Thyroid gland (tissue), 4 donors: ENCODE measurements at regions not wholly inside any gene's neighbourhood (a gene's known extent, or its start where the extent isn't known, plus 50 kb on each side); places are given as distances from the start of the nearest gene placed in this dataset.
A peak's percentile ranks its signal among the peaks of the same experiment; 100 is the strongest.

ENCODE experiments used
- DNase-seq, 2 donors: peaks; one replicate each; pipeline ENCODE4 v3.0.0-alpha.2; 2019
- H3K27ac ChIP-seq, 3 donors: fragments of 200-600 bp; sonication (generic); 1 replicate in 2 of 3; 2 replicates in 1 of 3; pipeline ENCODE4 v1.5.1; 2016 to 2019; ENCODE audit warnings: mild to moderate bottlenecking in 1 of 3, moderate library complexity in 1 of 3
- H3K27me3 ChIP-seq: fragments of 200-600 bp; sonication (generic); one replicate; pipeline ENCODE4 v1.5.1; 2019
- H3K36me3 ChIP-seq, 2 donors: fragments of 200-600 bp; sonication (generic); one replicate each; pipeline ENCODE4 v1.5.1; 2016 to 2019
- H3K4me1 ChIP-seq, 2 donors: fragments of 200-600 bp; sonication (generic); one replicate each; pipeline ENCODE4 v1.5.1; 2017 to 2019
- H3K4me3 ChIP-seq, 3 donors: fragments of 200-600 bp; sonication (generic); replicated peaks in 1 of 3; 1 replicate in 2 of 3; 2 replicates in 1 of 3; pipeline ENCODE4 v1.5.1; 2016; ENCODE audit warnings: mild to moderate bottlenecking in 1 of 3
- H3K9me3 ChIP-seq: fragments of 200-600 bp; sonication (generic); one replicate; pipeline ENCODE4 v1.5.1; 2017
- CTCF ChIP-seq, 6 experiments: fragments of 200-600 bp in 3 of 6; fragments of 450-650 bp in 3 of 6; sonication (generic) in 3 of 6; IDR thresholded peaks; one replicate each; pipeline ENCODE4 v1.5.1; 2016 to 2019; ENCODE audit warnings: antibody characterized with exemption in 6 of 6, mild to moderate bottlenecking in 2 of 6, inconsistent platforms in 1 of 6, moderate library complexity in 1 of 6
- POLR2A ChIP-seq, 2 donors: fragments of 450-650 bp; IDR thresholded peaks; one replicate each; pipeline ENCODE4 v1.6.1; 2017; ENCODE audit warnings: antibody characterized with exemption in 2 of 2, mild to moderate bottlenecking in 2 of 2, moderate library complexity in 1 of 2
- WGBS, 2 donors: methylation state at CpG; one replicate each; pipeline ENCODE4 v1.1.5; 2017; 5-methylcytosine and 5-hydroxymethylcytosine counted together
- intact Hi-C: fragments of 100-400 bp; cut with DNase I; formaldehyde crosslinking; loops from one replicate; pipeline ENCODE4 v1.15.1; 2023

- TF ChIP-seq POLR2A (IDR thresholded peaks at IDR 0.05), result no peak
- no peak for TF ChIP-seq CTCF (IDR thresholded peaks at IDR 0.05)
- WGBS, 2 donors, result 77 to 85% methylated on average over 1 of the region's 1 CpG
- no peaks in the 10 kb centered on the region for H3K36me3 ChIP-seq
- no peak overlapping the region for H3K27ac ChIP-seq
- no peak for DNase-seq
- H3K4me3 ChIP-seq, result no peak overlapping the region
- H3K27me3 ChIP-seq, result no peaks in the 10 kb centered on the region
- intact Hi-C loops, result no loop called here
- peaks cover 0 to 6% of the 10 kb centered on the region in 2 donors for H3K4me1 ChIP-seq
- no peaks in the 10 kb centered on the region for H3K9me3 ChIP-seq
These were observed 203.7 kb downstream of the HERPUD2 start for GRCh38 chr7:35491233-35491632.

- TF ChIP-seq CTCF (IDR thresholded peaks at IDR 0.05) (no peak), POLR2A (IDR thresholded peaks at IDR 0.05) (no peak)
These were observed 207.1 kb downstream of the HERPUD2 start for GRCh38 chr7:35487841-35488240.

GRCh38 chr7:35487402-35487801, 207.5 kb downstream of the HERPUD2 start:
- intact Hi-C loops, result no loop called here
- Histone ChIP-seq H3K27ac (no peak overlapping the region), H3K27me3 (no peaks in the 10 kb centered on the region), H3K4me1 (peaks cover 0 to 6% of the 10 kb centered on the region in 2 donors), H3K36me3 (no peaks in the 10 kb centered on the region), H3K4me3 (no peak overlapping the region), H3K9me3 (no peaks in the 10 kb centered on the region)
- 26 to 52% methylated on average over 5 to 6 of the region's 6 CpGs for WGBS, 2 donors
- TF ChIP-seq CTCF (IDR thresholded peaks at IDR 0.05), result no peak
- no peak for TF ChIP-seq POLR2A (IDR thresholded peaks at IDR 0.05)
- DNase-seq, result peak; percentile 35 to 39

More at GRCh38 chr7:35487841-35488240, 207.1 kb downstream of the HERPUD2 start:
- intact Hi-C loops, result no loop called here
- WGBS, 2 donors, result 73 to 85% methylated on average over 2 of the region's 2 CpGs
- H3K4me1 ChIP-seq, result peaks cover 0 to 6% of the 10 kb centered on the region in 2 donors
- no peak overlapping the region for H3K27ac ChIP-seq
- H3K27me3 ChIP-seq, result no peaks in the 10 kb centered on the region
- no peak overlapping the region for H3K4me3 ChIP-seq
- H3K36me3 ChIP-seq, result no peaks in the 10 kb centered on the region
- no peaks in the 10 kb centered on the region for H3K9me3 ChIP-seq
- DNase-seq, result no peak

- TF ChIP-seq CTCF (IDR thresholded peaks at IDR 0.05), result no peak
- no peak for TF ChIP-seq POLR2A (IDR thresholded peaks at IDR 0.05)
- WGBS, 2 donors, result 63 to 66% methylated on average over 6 of the region's 6 CpGs
- DNase-seq, result no peak
- H3K27ac ChIP-seq, result no peak overlapping the region
- H3K4me1 ChIP-seq, result peaks cover 0 to 6% of the 10 kb centered on the region in 2 donors
- H3K36me3 ChIP-seq, result no peaks in the 10 kb centered on the region
- no peaks in the 10 kb centered on the region for H3K9me3 ChIP-seq
- intact Hi-C loops, result no loop called here
- no peaks in the 10 kb centered on the region for H3K27me3 ChIP-seq
- H3K4me3 ChIP-seq, result no peak overlapping the region
These were observed 209.5 kb downstream of the HERPUD2 start for GRCh38 chr7:35485436-35485835.

- no peak overlapping the region for H3K4me3 ChIP-seq
- no peaks in the 10 kb centered on the region for H3K27me3 ChIP-seq
- H3K27ac ChIP-seq, result no peak overlapping the region
- 95% methylated on average over 2 of the region's 2 CpGs for WGBS, 2 donors
- H3K36me3 ChIP-seq, result no peaks in the 10 kb centered on the region
- H3K4me1 ChIP-seq, result peaks cover 0 to 6% of the 10 kb centered on the region in 2 donors
- no peak for DNase-seq
- no peak for TF ChIP-seq CTCF (IDR thresholded peaks at IDR 0.05)
- intact Hi-C loops, result no loop called here
- no peaks in the 10 kb centered on the region for H3K9me3 ChIP-seq
These were observed 211.4 kb downstream of the HERPUD2 start for GRCh38 chr7:35483568-35483967.
